ENCODE measurements at regions not wholly inside any gene's neighbourhood (a gene's known extent, or its start where the extent isn't known, plus 50 kb on each side); places are given as distances from the start of the nearest gene placed in this dataset.
A peak's percentile ranks its signal among the peaks of the same experiment; 100 is the strongest.

DNA sequence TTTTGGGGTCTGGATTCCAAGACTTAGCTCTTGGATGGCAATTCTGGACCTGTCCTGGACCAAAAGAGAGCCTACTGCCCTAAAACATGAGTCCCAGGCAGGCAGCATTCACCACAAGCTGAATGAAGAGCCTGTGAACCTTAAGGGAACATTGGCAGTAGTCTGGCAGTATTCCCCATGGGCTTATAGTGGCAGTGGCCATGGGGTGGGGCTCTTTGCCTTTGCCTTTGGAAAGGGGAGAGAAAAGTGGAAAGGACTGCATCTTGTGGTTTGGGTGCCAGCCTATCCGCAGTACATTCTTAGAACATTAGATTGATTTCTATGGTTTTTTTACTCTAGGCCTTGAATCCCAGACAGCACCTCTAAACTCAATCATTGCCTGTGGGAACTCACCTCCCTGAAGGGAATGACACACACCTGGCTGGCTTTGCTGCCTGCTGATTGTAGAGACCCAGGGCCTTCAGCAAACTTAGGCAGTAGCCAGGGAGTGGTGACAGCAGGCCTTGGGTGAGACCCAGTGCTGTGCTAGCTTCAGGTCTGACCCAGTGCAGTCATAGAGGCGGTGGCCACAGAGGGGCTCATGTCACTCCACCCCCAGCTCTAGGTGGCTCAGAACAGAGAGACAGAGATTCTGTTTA is 216.3 kb downstream of the CETN3 start:
- DNase-seq (ENCODE audit: low spot score), result no peak

DNA sequence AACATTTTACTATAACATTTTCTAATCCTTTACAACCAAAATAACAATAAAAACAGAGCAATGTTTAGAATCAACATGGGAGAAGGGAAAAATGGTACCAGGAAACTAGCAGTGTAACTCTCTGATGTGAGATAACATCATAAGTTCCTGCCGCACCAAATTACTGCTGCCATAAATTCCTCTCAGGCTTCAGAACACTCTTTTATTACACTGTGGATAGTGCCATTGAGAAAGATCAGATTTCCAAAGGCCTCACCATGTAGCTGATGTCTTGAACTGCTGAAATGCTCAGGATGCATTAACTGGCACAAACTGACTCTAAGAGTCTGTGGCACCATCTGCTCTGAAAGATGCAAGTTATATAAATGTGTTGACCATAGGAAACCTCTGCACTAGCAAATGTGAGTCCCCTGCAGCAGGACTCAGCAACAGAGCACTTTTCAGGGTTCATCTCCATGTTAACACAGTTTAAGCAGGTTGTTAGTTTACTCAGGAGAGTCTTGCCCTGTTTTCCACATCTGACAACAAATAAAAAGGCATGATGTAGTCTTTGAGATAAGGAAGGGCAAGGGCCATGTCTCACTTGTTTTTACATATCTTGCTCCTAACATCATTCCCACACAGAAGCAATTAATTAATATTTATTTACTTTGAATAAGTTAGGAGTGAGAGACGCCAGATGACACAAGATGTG is 218.1 kb downstream of the CETN3 start:
- DNase-seq (ENCODE audit: low spot score), result peak; percentile 11

DNA sequence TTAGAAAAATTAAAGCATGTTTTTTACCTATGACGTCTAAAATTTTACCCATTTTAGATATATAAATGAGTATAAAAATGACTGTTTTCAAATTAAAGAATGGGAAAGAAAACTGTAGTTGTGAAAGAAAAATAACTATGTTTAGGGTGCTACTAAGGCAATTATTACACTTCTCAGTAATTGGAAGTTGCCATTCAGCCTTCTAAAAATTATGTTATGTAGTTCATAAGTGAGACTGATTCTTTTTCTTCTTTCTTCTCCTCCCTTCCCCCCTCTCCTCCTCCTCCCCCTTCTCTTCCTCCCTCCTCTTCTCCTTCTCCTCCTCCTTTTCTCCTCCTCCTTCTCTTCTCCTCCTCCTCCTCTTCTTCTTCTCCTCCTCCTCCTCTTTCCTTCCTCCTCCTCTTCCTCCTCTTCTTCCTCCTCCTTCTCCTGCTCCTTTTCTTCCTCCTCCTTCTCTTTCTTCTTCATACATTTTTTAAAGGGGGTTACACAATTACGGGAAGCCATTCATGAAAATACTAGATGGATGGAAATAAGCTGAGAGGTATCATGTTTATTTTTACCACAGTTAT is 223.6 kb downstream of the CETN3 start:
- DNase-seq (ENCODE audit: low spot score), result no peak

- no peak for DNase-seq (ENCODE audit: low spot score)
Observed at GRCh38 chr5:90184764-90185163, 224.8 kb downstream of the CETN3 start.

DNA sequence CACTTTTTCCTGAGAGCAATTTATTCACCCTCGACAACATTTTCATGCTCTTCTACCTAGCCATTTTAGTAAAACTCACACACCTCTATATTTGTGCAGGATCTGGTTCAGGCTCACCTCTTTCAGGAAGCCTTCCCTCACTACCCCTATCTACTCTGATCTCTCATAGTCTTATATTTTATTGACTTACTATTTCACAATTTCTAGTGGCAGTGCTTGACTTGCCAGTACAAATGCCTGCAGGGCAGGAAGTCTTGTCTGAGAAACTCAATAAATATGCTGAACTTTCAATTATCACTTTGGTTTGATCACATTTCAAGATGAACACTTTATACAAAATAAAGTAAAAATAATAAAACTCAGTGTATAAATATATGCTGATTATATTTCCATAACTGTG is 226.8 kb downstream of the CETN3 start:
- DNase-seq (ENCODE audit: low spot score), result no peak

- DNase-seq (ENCODE audit: low spot score), result no peak
Observed at GRCh38 chr5:90174236-90174635, 235.3 kb downstream of the CETN3 start.

GRCh38 chr5:90173299-90174030 is 236.1 kb downstream of the CETN3 start:
- DNase-seq (ENCODE audit: low spot score), result no peak

- no peak for DNase-seq (ENCODE audit: low spot score)
Observed at GRCh38 chr5:90171466-90171865, 238.1 kb downstream of the CETN3 start.

DNA sequence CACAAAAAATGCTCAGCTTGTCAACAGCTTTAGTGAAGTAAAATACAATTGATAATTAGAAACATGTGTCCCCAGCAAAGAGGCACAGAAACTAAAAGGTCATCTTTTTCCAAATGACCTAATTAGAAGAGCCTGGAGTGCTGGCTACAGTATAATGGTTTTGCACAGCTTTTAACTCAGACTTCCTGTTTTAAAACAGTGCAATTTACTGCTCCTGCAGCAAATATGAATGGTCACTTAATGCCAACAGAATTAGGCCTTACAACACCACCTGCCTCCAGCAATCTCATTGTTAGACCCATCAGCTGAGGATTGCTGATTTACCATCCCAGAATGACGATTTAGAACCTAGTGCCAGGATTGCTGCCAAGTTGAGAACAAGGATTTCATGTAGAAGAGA is 239.3 kb downstream of the CETN3 start:
- no peak for DNase-seq (ENCODE audit: low spot score)

DNA sequence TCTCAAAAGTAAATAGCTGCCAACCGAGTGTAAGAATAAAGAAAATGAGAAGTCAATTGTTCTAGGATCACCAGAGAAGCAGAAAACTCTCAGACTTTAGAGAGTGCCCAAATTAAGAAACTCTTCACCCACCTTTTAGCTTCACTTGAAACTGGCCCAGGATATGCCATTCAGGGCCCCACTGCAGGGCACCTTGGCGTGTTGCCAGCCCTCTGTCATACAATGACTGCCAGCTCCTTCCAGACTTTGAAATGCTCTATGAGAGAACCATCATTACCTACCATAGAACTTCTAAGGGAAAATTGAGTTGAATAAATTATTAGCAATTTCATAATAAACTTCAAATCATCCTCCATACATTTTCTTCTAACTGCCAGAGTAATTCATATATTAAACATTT is 240.5 kb downstream of the CETN3 start:
- no peak for DNase-seq (ENCODE audit: low spot score)

- no peak for DNase-seq (ENCODE audit: low spot score)
Observed at GRCh38 chr5:90168399-90168798, 241.2 kb downstream of the CETN3 start.

DNA sequence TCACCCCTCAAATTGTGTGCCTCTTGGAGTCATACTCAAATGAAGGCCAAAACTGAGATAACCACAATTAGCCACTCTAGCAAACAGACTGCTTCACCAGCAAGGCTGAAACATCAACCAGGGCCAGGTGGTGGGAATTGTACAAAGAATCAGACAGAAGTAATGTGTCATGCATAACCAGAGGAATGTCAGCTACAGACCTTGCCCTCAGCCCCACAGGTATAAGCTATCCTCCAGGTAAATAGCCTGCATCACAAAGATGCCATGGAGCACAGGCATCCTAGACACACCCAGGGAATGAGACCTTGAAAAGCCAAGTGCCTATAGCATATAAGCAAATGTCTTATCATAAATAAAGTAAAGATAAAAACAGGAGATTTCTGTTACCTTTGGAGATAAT is 242.7 kb downstream of the CETN3 start:
- DNase-seq (ENCODE audit: low spot score), result no peak

DNA sequence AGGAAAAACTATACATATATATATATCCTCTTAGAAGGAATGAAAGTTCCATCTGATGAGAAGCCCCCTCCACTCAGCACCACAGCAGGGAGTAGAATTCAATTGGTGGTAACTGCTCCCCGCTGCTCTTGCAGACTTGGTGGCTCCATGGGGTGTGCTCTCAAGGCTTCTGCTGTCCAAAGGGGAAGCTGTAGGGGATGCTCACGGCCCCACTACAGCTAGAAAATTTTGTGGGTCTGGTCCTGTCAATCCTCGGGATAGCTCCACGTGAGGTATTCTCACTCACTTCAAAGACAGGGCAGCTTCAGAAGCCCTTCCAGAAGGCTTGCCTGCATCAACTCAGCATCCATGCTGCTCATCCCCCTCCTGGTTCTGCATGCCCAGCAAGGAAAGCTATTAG is 247.2 kb downstream of the CETN3 start:
- no peak for DNase-seq (ENCODE audit: low spot score)

GRCh38 chr5:90161414-90161813 is 248.1 kb downstream of the CETN3 start:
- peak; percentile 28 for DNase-seq (ENCODE audit: low spot score)

DNA sequence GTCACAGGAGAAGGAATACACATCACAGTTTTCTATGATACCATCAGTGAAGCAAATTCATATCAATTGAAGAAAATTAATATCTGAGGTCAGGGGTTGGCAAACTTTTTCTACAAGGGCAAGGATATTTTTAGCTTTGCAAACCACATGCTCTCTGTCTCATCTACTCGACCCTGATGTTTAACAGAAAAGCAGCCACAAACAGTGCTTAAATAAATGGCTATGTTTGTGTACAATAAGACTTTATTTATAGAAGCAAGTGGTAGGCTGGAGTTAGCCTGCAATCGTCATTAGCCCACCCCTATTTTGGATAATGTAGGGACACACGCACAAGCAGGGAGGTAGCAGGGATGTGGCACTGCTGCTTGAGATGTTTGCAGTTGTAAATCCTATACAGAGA is 251.4 kb downstream of the CETN3 start:
- no peak for DNase-seq (ENCODE audit: low spot score)

DNA sequence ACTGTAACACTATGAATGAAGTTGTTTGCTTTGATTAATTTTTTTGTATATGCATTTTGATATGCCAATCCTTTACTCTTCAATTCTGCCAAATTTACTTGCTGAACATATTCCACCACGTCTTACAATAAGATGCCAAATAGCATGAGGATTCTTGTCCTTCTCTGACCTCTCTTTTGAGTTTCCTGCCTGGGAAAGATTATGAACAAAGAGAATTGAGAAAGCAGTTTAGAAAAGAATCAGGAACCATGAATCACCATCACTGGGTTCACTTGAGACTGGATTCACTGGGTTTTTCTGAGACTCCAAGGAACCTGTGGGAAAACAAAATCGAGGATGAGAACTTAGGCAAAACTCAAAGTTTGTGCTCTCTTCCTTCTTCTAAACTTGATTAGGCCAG is 256.5 kb downstream of the CETN3 start:
- DNase-seq (ENCODE audit: low spot score), result no peak

- no peak for DNase-seq (ENCODE audit: low spot score)
Observed at GRCh38 chr5:90144625-90145327, 264.8 kb downstream of the CETN3 start.

GRCh38 chr5:90142541-90142940 is 267.0 kb downstream of the CETN3 start:
- DNase-seq (ENCODE audit: low spot score), result no peak

DNA sequence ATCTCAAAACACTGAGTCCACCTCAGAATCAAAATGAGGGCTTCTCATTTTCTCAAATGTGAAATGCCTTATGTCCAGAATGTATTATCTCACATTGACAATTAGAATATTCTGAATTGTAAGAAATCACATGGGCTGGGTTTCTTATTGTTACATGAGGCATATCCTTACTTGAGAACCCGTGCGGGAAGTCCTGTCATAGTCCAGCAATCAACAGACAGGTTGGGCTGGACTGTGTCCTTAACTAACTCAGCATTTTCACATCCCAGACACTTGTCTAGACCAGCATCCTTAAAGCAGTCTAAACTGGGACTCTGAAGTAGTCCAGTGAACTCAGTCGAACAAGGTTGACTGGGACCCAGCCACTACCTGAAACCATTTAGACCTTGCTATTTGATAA is 267.6 kb downstream of the CETN3 start:
- DNase-seq (ENCODE audit: low spot score), result no peak

GRCh38 chr5:90136952-90137528 is 272.5 kb downstream of the CETN3 start:
- no peak for DNase-seq (ENCODE audit: low spot score)

DNA sequence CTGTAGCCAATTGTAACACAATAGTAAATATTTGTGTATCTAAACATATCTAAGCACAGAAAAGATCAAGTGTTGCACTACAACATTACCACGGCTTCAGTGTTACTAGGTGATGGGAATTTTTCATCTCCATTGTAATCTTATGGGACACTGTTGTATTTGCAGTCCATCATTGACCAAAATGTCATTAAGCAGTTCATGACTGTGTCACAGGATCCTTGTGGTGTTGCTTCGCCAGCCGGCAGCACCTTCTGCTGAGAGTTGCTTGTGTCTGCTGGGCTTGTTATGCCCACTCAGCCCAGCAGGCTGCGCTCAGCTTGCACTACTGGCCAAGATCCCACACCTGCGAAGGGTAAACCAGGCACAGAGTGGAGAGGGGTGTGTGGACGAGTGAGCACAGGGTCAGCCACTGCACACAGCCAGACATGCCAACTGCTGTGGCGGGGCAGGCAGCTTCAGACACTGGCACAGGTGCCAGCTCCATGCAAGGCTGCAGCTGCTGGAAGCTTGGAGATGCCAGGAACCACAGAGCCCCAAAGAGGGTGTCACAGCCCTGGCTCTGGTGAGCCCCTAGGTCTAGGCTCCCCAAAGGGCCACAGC is 273.7 kb downstream of the CETN3 start:
- peak; percentile 4 for DNase-seq (ENCODE audit: low spot score)

- no peak for DNase-seq (ENCODE audit: low spot score)
Observed at GRCh38 chr5:90134892-90135291, 274.7 kb downstream of the CETN3 start.
